ENCODE measurements at regions not wholly inside any gene's neighbourhood (a gene's known extent, or its start where the extent isn't known, plus 50 kb on each side); places are given as distances from the start of the nearest gene placed in this dataset.

GRCh38 chr15:79522656-79523055, 90.5 kb downstream of the MINAR1 start:
- Histone ChIP-seq H3K9ac (ENCODE audit: low read length) (no peak overlapping the region), H3K4me3 (ENCODE audit: insufficient read depth, low read depth, low read length) (no peak overlapping the region), H3K9me3 (ENCODE audit: insufficient read depth, low read depth, low read length) (no peaks in the 10 kb centered on the region), H3K27me3 (ENCODE audit: insufficient read depth, low read length) (no peaks in the 10 kb centered on the region), H3K27ac (ENCODE audit: low read depth, low read length) (no peak overlapping the region), H2AFZ (ENCODE audit: low read depth, low read length) (no peak overlapping the region), H3K4me2 (ENCODE audit: low read length) (no peak overlapping the region), H3K79me2 (ENCODE audit: insufficient read depth, low read length) (no peaks in the 10 kb centered on the region), H3K4me1 (ENCODE audit: insufficient read depth, low read length) (no peaks in the 10 kb centered on the region), H4K20me1 (ENCODE audit: insufficient read depth, low read length) (no peaks in the 10 kb centered on the region), H3K36me3 (ENCODE audit: insufficient read depth, low read length) (no peaks in the 10 kb centered on the region)
- H3K4me1 Mint-ChIP-seq (ENCODE audit: low read depth, unreplicated experiment), result peaks cover 12% of the 10 kb centered on the region
- H3K27ac Mint-ChIP-seq (ENCODE audit: unreplicated experiment), result no peak overlapping the region
- FAIRE-seq, result no peak
- peaks cover 3% of the 10 kb centered on the region for H3K9me3 Mint-ChIP-seq (ENCODE audit: unreplicated experiment)
- peak; percentile 18 for DNase-seq (ENCODE audit: low read depth)
- H3K27me3 Mint-ChIP-seq (ENCODE audit: low read depth, unreplicated experiment), result no peaks in the 10 kb centered on the region
- no peak overlapping the region for H3K4me3 Mint-ChIP-seq (ENCODE audit: unreplicated experiment)
- no peaks in the 10 kb centered on the region for H3K36me3 Mint-ChIP-seq (ENCODE audit: low read depth, unreplicated experiment)
- no peak for TF ChIP-seq EZH2 (IDR thresholded peaks at IDR 0.05; ENCODE audit: insufficient read depth, low read length)
- no peak for TF ChIP-seq CTCF (IDR thresholded peaks at IDR 0.05; ENCODE audit: insufficient read depth, low read depth, low read length)

GRCh38 chr15:79523266-79523665, 91.1 kb downstream of the MINAR1 start:
- H3K4me1 Mint-ChIP-seq (ENCODE audit: low read depth, unreplicated experiment), result peaks cover 12% of the 10 kb centered on the region
- TF ChIP-seq EZH2 (IDR thresholded peaks at IDR 0.05; ENCODE audit: insufficient read depth, low read length) (no peak), CTCF (IDR thresholded peaks at IDR 0.05; ENCODE audit: insufficient read depth, low read depth, low read length) (no peak)
- no peak overlapping the region for H3K4me2 ChIP-seq (ENCODE audit: low read length)

GRCh38 chr15:79524531-79524930, 92.4 kb downstream of the MINAR1 start:
- H3K4me3 ChIP-seq (ENCODE audit: insufficient read depth, low read depth, low read length), result no peak overlapping the region
- H2AFZ ChIP-seq (ENCODE audit: low read depth, low read length), result no peak overlapping the region
- H3K4me3 Mint-ChIP-seq (ENCODE audit: unreplicated experiment), result no peak overlapping the region
- H3K4me1 ChIP-seq (ENCODE audit: insufficient read depth, low read length), result no peaks in the 10 kb centered on the region
- H3K9ac ChIP-seq (ENCODE audit: low read length), result no peak overlapping the region
- no peaks in the 10 kb centered on the region for H3K27me3 Mint-ChIP-seq (ENCODE audit: low read depth, unreplicated experiment)
- H3K36me3 Mint-ChIP-seq (ENCODE audit: low read depth, unreplicated experiment), result no peaks in the 10 kb centered on the region
- no peaks in the 10 kb centered on the region for H3K36me3 ChIP-seq (ENCODE audit: insufficient read depth, low read length)
- no peak overlapping the region for H3K27ac ChIP-seq (ENCODE audit: low read depth, low read length)
- TF ChIP-seq EZH2 (IDR thresholded peaks at IDR 0.05; ENCODE audit: insufficient read depth, low read length) (no peak), CTCF (IDR thresholded peaks at IDR 0.05; ENCODE audit: insufficient read depth, low read depth, low read length) (no peak)
- peaks cover 3% of the 10 kb centered on the region for H3K9me3 Mint-ChIP-seq (ENCODE audit: unreplicated experiment)
- no peak overlapping the region for H3K4me2 ChIP-seq (ENCODE audit: low read length)
- DNase-seq (ENCODE audit: low read depth) (no peak), FAIRE-seq (no peak)
- no peaks in the 10 kb centered on the region for H3K9me3 ChIP-seq (ENCODE audit: insufficient read depth, low read depth, low read length)
- peaks cover 12% of the 10 kb centered on the region for H3K4me1 Mint-ChIP-seq (ENCODE audit: low read depth, unreplicated experiment)
- no peaks in the 10 kb centered on the region for H3K27me3 ChIP-seq (ENCODE audit: insufficient read depth, low read length)
- no peak overlapping the region for H3K27ac Mint-ChIP-seq (ENCODE audit: unreplicated experiment)
- H4K20me1 ChIP-seq (ENCODE audit: insufficient read depth, low read length), result no peaks in the 10 kb centered on the region
- no peaks in the 10 kb centered on the region for H3K79me2 ChIP-seq (ENCODE audit: insufficient read depth, low read length)

More at GRCh38 chr15:79523266-79523665, 91.1 kb downstream of the MINAR1 start:
- no peaks in the 10 kb centered on the region for H3K27me3 ChIP-seq (ENCODE audit: insufficient read depth, low read length)
- no peaks in the 10 kb centered on the region for H3K79me2 ChIP-seq (ENCODE audit: insufficient read depth, low read length)
- Mint-ChIP-seq H3K27ac (ENCODE audit: unreplicated experiment) (no peak overlapping the region), H3K36me3 (ENCODE audit: low read depth, unreplicated experiment) (no peaks in the 10 kb centered on the region), H3K9me3 (ENCODE audit: unreplicated experiment) (peaks cover 3% of the 10 kb centered on the region), H3K4me3 (ENCODE audit: unreplicated experiment) (no peak overlapping the region), H3K27me3 (ENCODE audit: low read depth, unreplicated experiment) (no peaks in the 10 kb centered on the region)
- DNase-seq (ENCODE audit: low read depth), result peak; percentile 55
- H3K4me3 ChIP-seq (ENCODE audit: insufficient read depth, low read depth, low read length), result no peak overlapping the region
- H3K36me3 ChIP-seq (ENCODE audit: insufficient read depth, low read length), result no peaks in the 10 kb centered on the region
- H3K9me3 ChIP-seq (ENCODE audit: insufficient read depth, low read depth, low read length), result no peaks in the 10 kb centered on the region
- FAIRE-seq, result no peak
- H3K27ac ChIP-seq (ENCODE audit: low read depth, low read length), result no peak overlapping the region
- no peaks in the 10 kb centered on the region for H3K4me1 ChIP-seq (ENCODE audit: insufficient read depth, low read length)
- no peak overlapping the region for H2AFZ ChIP-seq (ENCODE audit: low read depth, low read length)
- H3K9ac ChIP-seq (ENCODE audit: low read length), result no peak overlapping the region
- no peaks in the 10 kb centered on the region for H4K20me1 ChIP-seq (ENCODE audit: insufficient read depth, low read length)
